ENCODE measurements at regions not wholly inside any gene's neighbourhood (a gene's known extent, or its start where the extent isn't known, plus 50 kb on each side); places are given as distances from the start of the nearest gene placed in this dataset.

- no peak for TF ChIP-seq REST (IDR thresholded peaks at IDR 0.05; ENCODE audit: unreplicated experiment)
- no peak for TF ChIP-seq POLR2AphosphoS5 (IDR thresholded peaks at IDR 0.05; ENCODE audit: low read depth)
- TF ChIP-seq NANOG (IDR thresholded peaks at IDR 0.05; ENCODE audit: borderline replicate concordance) = no peak
- TF ChIP-seq EZH2 (IDR thresholded peaks at IDR 0.05; ENCODE audit: low read depth, unreplicated experiment) = no peak
- TF ChIP-seq CTCF (conservative IDR thresholded peaks at IDR 0.05; ENCODE audit: low read depth in 2 of 2) = no peak
- no peak for TF ChIP-seq CREB1 (CRISPR knock-in tag; IDR thresholded peaks at IDR 0.05; ENCODE audit: low read depth)
- TF ChIP-seq ZNF114 (CRISPR knock-in tag; IDR thresholded peaks at IDR 0.05) = no peak
- TF ChIP-seq EZH2phosphoT487 (IDR thresholded peaks at IDR 0.05; ENCODE audit: unreplicated experiment) = no peak
- no peak for TF ChIP-seq ETS1 (IDR thresholded peaks at IDR 0.05)
- TF ChIP-seq ZNF331 (CRISPR knock-in tag; IDR thresholded peaks at IDR 0.05; ENCODE audit: low read depth) = no peak
Observed at GRCh38 chr4:134773497-134774000, 572.0 kb upstream of the PABPC4L start.
